Upper lobe of left lung (tissue), 6 donors: ENCODE measurements at regions not wholly inside any gene's neighbourhood (a gene's known extent, or its start where the extent isn't known, plus 50 kb on each side); places are given as distances from the start of the nearest gene placed in this dataset.

Experiments used
- ATAC-seq, 2 donors: fragments of 200-7000 bp; cut with Tn5 transposase; one replicate each; pipeline ENCODE4 v1.9.1; 2022; ENCODE audit warnings: mild to moderate bottlenecking in 2 of 2, moderate library complexity in 2 of 2; ENCODE audit not compliant: low FRiP score in 2 of 2
- DNase-seq, 2 donors: peaks; one replicate each; pipeline ENCODE4 v3.0.0-alpha.2; 2019 to 2020
- H3K27ac ChIP-seq, 4 donors: fragments of 200-600 bp; sonication (generic); one replicate each; pipeline ENCODE4 v1.5.1; 2016 to 2019
- H3K27me3 ChIP-seq, 4 donors: fragments of 200-600 bp; sonication (generic); one replicate each; pipeline ENCODE4 v1.5.1; 2017 to 2019
- H3K36me3 ChIP-seq, 4 donors: fragments of 200-600 bp; sonication (generic); one replicate each; pipeline ENCODE4 v1.5.1; 2016 to 2019
- H3K4me1 ChIP-seq, 4 donors: fragments of 200-600 bp; sonication (generic); one replicate each; pipeline ENCODE4 v1.5.1; 2018 to 2019
- H3K4me3 ChIP-seq, 4 donors: fragments of 200-600 bp; sonication (generic); one replicate each; pipeline ENCODE4 v1.5.1; 2017 to 2019; ENCODE audit warnings: mild to moderate bottlenecking in 2 of 4, moderate library complexity in 1 of 4
- H3K9me3 ChIP-seq, 4 donors: fragments of 200-600 bp; sonication (generic); one replicate each; pipeline ENCODE4 v1.5.1; 2018 to 2019
- EP300 ChIP-seq, 4 donors: sonication (generic); formaldehyde crosslinking; IDR thresholded peaks; one replicate each; pipeline ENCODE4 v1.5.1; 2017; ENCODE audit warnings: antibody characterized with exemption in 4 of 4, control low read depth in 2 of 4
- POLR2A ChIP-seq, 4 donors: fragments of 450-650 bp; IDR thresholded peaks; one replicate each; pipeline ENCODE4 v1.5.1; 2016 to 2017; ENCODE audit warnings: antibody characterized with exemption in 4 of 4, mild to moderate bottlenecking in 2 of 4
- POLR2AphosphoS5 ChIP-seq, 2 donors: sonication (generic); formaldehyde crosslinking; IDR thresholded peaks; one replicate each; pipeline ENCODE4 v1.5.1; 2017; ENCODE audit warnings: antibody characterized with exemption in 2 of 2
- WGBS, 2 donors: methylation state at CpG; one replicate each; pipeline ENCODE4 v1.1.5; 2017 to 2018; 5-methylcytosine and 5-hydroxymethylcytosine counted together
- TF ChIP-seq, protein P1 (sequence below), 6 experiments: fragments of 450-650 bp in 4 of 6; fragments of 200-600 bp in 2 of 6; sonication (generic) in 2 of 6; IDR thresholded peaks; one replicate each; pipeline ENCODE4 v1.5.1; 2016 to 2019; ENCODE audit warnings: antibody characterized with exemption in 6 of 6
- donor health status: DM: no; HTN: no; CAD: no; lungs with moderate emphysema.
- donor health status: DM: no; HTN: yes; CAD: no; lungs with severe emphysema.

DNA sequence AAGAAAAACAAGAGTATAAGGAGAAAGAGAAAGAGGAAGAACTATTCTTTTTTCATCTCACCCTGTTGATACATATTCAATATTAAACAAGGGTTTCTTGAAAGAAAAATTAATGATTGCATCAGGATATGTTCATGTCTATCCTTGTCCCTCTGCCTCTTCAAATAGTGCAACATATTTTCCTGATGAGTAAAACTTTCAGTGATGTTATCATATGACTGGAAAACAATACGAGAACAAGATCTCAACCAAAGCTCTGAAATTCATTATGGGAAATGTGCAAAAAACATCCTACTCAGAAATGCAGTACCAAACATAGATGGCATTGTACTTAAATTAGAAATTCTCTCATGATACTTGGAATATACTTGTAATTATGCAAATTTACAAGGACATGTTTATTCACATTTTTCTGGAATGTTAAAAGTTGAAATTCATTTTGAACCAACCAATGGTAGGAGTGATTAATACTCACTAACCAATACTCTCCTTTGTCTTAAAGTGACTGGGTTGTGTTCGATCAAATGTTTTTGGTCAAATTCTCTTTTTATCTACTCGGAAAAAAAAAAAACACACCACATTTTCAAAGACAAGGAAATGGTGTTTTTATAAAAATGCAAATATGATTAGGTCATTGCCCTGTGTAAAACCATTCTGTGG, 148.9 kb upstream of the GULP1 start:
- Histone ChIP-seq H3K36me3 (no peaks in the 10 kb centered on the region), H3K4me1 (no peaks in the 10 kb centered on the region), H3K9me3 (no peaks in the 10 kb centered on the region), H3K4me3 (no peak overlapping the region), H3K27ac (no peak overlapping the region), H3K27me3 (no peaks in the 10 kb centered on the region)
- TF ChIP-seq POLR2A (IDR thresholded peaks at IDR 0.05): no peak
- TF ChIP-seq POLR2AphosphoS5 (IDR thresholded peaks at IDR 0.05): no peak
- no peak for TF ChIP-seq EP300 (IDR thresholded peaks at IDR 0.05)
- TF ChIP-seq, protein P1, sequence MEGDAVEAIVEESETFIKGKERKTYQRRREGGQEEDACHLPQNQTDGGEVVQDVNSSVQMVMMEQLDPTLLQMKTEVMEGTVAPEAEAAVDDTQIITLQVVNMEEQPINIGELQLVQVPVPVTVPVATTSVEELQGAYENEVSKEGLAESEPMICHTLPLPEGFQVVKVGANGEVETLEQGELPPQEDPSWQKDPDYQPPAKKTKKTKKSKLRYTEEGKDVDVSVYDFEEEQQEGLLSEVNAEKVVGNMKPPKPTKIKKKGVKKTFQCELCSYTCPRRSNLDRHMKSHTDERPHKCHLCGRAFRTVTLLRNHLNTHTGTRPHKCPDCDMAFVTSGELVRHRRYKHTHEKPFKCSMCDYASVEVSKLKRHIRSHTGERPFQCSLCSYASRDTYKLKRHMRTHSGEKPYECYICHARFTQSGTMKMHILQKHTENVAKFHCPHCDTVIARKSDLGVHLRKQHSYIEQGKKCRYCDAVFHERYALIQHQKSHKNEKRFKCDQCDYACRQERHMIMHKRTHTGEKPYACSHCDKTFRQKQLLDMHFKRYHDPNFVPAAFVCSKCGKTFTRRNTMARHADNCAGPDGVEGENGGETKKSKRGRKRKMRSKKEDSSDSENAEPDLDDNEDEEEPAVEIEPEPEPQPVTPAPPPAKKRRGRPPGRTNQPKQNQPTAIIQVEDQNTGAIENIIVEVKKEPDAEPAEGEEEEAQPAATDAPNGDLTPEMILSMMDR (IDR thresholded peaks at IDR 0.05): no peak
- WGBS, 2 donors: 65 to 70% methylated on average over 3 of the region's 3 CpGs
- no peak for ATAC-seq
- DNase-seq: no peak

- H3K27ac ChIP-seq: no peak overlapping the region
- H3K27me3 ChIP-seq: no peaks in the 10 kb centered on the region
- ATAC-seq (no peak), DNase-seq (no peak)
- TF ChIP-seq, protein P1 (IDR thresholded peaks at IDR 0.05): no peak
- TF ChIP-seq POLR2AphosphoS5 (IDR thresholded peaks at IDR 0.05): no peak
- TF ChIP-seq EP300 (IDR thresholded peaks at IDR 0.05): no peak
- TF ChIP-seq POLR2A (IDR thresholded peaks at IDR 0.05): no peak
- H3K36me3 ChIP-seq: no peaks in the 10 kb centered on the region
- H3K9me3 ChIP-seq: no peaks in the 10 kb centered on the region
- no peaks in the 10 kb centered on the region for H3K4me1 ChIP-seq
- 0 to 46% methylated on average over 1 of the region's 1 CpG for WGBS, 2 donors
- H3K4me3 ChIP-seq: no peak overlapping the region
Measured at GRCh38 chr2:188145885-188146284, 145.8 kb upstream of the GULP1 start.

GRCh38 chr2:188146888-188147287, 144.8 kb upstream of the GULP1 start:
- Histone ChIP-seq H3K36me3 (no peaks in the 10 kb centered on the region), H3K27me3 (no peaks in the 10 kb centered on the region), H3K4me3 (no peak overlapping the region), H3K27ac (no peak overlapping the region), H3K4me1 (no peaks in the 10 kb centered on the region), H3K9me3 (no peaks in the 10 kb centered on the region)
- TF ChIP-seq EP300 (IDR thresholded peaks at IDR 0.05) (no peak), POLR2AphosphoS5 (IDR thresholded peaks at IDR 0.05) (no peak), POLR2A (IDR thresholded peaks at IDR 0.05) (no peak)
- TF ChIP-seq, protein P1 (IDR thresholded peaks at IDR 0.05): no peak
- ATAC-seq (no peak), DNase-seq (no peak)
- WGBS, 2 donors: 28 to 41% methylated on average over 1 of the region's 1 CpG

- Histone ChIP-seq H3K36me3 (no peaks in the 10 kb centered on the region), H3K4me1 (no peaks in the 10 kb centered on the region), H3K27me3 (no peaks in the 10 kb centered on the region), H3K27ac (no peak overlapping the region), H3K4me3 (no peak overlapping the region), H3K9me3 (no peaks in the 10 kb centered on the region)
- DNase-seq (no peak), ATAC-seq (no peak)
- TF ChIP-seq EP300 (IDR thresholded peaks at IDR 0.05) (no peak), POLR2AphosphoS5 (IDR thresholded peaks at IDR 0.05) (no peak), POLR2A (IDR thresholded peaks at IDR 0.05) (no peak)
- TF ChIP-seq, protein P1 (IDR thresholded peaks at IDR 0.05): no peak
- 62 to 88% methylated on average over 1 of the region's 1 CpG for WGBS, 2 donors
Measured at GRCh38 chr2:188151670-188152069, 140.0 kb upstream of the GULP1 start.
